Activated CD4-positive, alpha-beta T cell treated with anti-CD3 and anti-CD28 coated beads, Interleukin-2, Interleukin-4, amounts not matched to agents 100 ng/mL and 50 ng/mL, durations not matched to agents 16 hours and 8 hours (primary cell): ENCODE measurements at regions not wholly inside any gene's neighbourhood (a gene's known extent, or its start where the extent isn't known, plus 50 kb on each side); places are given as distances from the start of the nearest gene placed in this dataset.
"Not testable (repeated sequence)": the region's sequence is repeated elsewhere in the genome, so short reads cannot be mapped to it uniquely, and the experiment has no call there.

Source experiments
- DNase-seq: peaks from one replicate; pipeline ENCODE4 v3.0.0-alpha.2; 2020; ENCODE audit warnings: low spot score

- no peak for DNase-seq
These were observed 108.0 kb upstream of the ALKAL2 start for GRCh38 chr2:395886-396285.

- peak; percentile 68 for DNase-seq
These were observed 106.1 kb upstream of the ALKAL2 start for GRCh38 chr2:393711-394696.

GRCh38 chr2:392926-393280, 105.0 kb upstream of the ALKAL2 start:
- DNase-seq, result no peak

GRCh38 chr2:392181-392925, 104.5 kb upstream of the ALKAL2 start:
- DNase-seq, result no peak

GRCh38 chr2:391696-392095, 103.8 kb upstream of the ALKAL2 start:
- DNase-seq, result no peak

GRCh38 chr2:390959-391358, 103.1 kb upstream of the ALKAL2 start:
- DNase-seq, result no peak

GRCh38 chr2:389985-390384, 102.1 kb upstream of the ALKAL2 start:
- DNase-seq, result not testable (repeated sequence)

GRCh38 chr2:388752-389151, 100.9 kb upstream of the ALKAL2 start:
- DNase-seq, result not testable (repeated sequence)

- no peak for DNase-seq
These were observed 100.1 kb upstream of the ALKAL2 start for GRCh38 chr2:387980-388421.

GRCh38 chr2:386406-387103, 98.7 kb upstream of the ALKAL2 start:
- no peak for DNase-seq

GRCh38 chr2:385785-386184, 97.9 kb upstream of the ALKAL2 start:
- no peak for DNase-seq

GRCh38 chr2:385061-385460, 97.2 kb upstream of the ALKAL2 start:
- DNase-seq, result no peak

- DNase-seq, result no peak
These were observed 96.0 kb upstream of the ALKAL2 start for GRCh38 chr2:383888-384287.

GRCh38 chr2:383178-383577, 95.3 kb upstream of the ALKAL2 start:
- no peak for DNase-seq

GRCh38 chr2:382728-383022, 94.8 kb upstream of the ALKAL2 start:
- no peak for DNase-seq

GRCh38 chr2:381941-382727, 94.2 kb upstream of the ALKAL2 start:
- no peak for DNase-seq

- no peak for DNase-seq
These were observed 93.3 kb upstream of the ALKAL2 start for GRCh38 chr2:381181-381580.

- DNase-seq, result no peak
These were observed 92.9 kb upstream of the ALKAL2 start for GRCh38 chr2:380772-381171.

- no peak for DNase-seq
These were observed 92.3 kb upstream of the ALKAL2 start for GRCh38 chr2:380221-380620.

- DNase-seq, result no peak
These were observed 91.9 kb upstream of the ALKAL2 start for GRCh38 chr2:379778-380177.

- DNase-seq, result no peak
These were observed 90.5 kb upstream of the ALKAL2 start for GRCh38 chr2:378364-378763.

- no peak for DNase-seq
These were observed 89.5 kb upstream of the ALKAL2 start for GRCh38 chr2:377414-377813.
